CD4-positive, alpha-beta T cell treated with Interleukin-4 for 1 hour (primary cell): ENCODE measurements at regions not wholly inside any gene's neighbourhood (a gene's known extent, or its start where the extent isn't known, plus 50 kb on each side); places are given as distances from the start of the nearest gene placed in this dataset.

Experiments used
- DNase-seq, 2 donors: peaks; one replicate each; pipeline ENCODE4 v3.0.0-alpha.2; 2020 to 2022

DNA sequence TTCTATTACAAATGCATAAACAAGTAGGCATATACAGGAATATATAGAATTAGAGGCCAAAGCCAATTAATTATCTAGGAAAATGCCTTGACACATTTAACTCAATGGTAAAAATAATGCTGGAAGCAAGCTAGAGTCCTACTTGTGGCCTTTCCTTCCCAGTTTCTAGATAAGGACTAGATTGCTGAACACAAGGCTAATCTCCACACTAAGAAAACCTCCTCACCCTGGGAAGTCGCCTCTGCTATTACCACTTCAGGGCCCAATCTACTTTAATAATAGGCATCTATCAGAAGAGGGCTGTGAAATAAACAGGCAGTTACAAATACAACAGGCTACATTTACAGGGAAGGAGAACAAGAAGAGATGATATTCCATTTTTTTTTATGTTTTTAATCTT, 80.5 kb upstream of the PRICKLE2 start:
- DNase-seq: no peak

GRCh38 chr3:64304828-64305410, 79.7 kb upstream of the PRICKLE2 start:
- DNase-seq: no peak

DNA sequence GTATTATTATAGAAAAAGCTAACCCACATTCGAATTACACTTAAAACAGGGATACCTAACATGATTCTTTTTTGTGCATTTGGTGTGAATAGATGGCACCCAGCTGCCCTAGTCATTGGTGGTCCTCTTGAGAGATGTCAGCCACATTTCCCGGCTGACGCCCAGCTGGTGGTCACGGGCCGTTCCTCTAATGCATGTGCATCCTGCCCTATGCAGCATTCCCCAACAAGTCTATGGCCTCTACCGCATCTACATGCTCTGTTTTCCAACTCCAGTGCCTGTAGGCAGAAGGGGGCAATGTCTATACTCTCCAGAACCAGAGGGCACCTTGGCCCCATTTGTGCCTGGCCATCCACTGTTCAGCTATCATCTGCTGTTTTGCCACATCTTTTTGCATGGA, 78.6 kb upstream of the PRICKLE2 start:
- no peak for DNase-seq

- DNase-seq: no peak
Measured at GRCh38 chr3:64303401-64303800, 78.1 kb upstream of the PRICKLE2 start.

DNA sequence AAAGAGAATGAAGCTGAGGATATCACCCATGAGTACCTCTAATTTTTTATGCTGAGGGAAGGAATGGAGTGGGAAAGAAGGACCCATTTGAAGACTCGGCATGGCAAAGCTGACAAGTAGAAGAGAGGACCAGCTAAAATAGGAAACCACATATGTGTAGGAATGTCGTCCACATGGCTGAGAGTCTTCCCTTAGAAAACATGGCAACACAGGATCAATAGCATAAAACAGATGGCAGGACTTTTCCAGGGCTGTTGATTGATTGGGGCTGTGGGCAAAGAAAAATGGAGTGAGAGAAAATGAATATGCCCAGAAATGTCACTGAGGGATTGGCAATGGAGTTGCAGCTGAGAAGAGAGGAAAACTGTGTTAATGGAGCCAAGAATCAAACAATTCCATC, 76.2 kb upstream of the PRICKLE2 start:
- DNase-seq: no peak

- no peak for DNase-seq
Measured at GRCh38 chr3:64300790-64301423, 75.6 kb upstream of the PRICKLE2 start.

GRCh38 chr3:64299206-64299605, 73.9 kb upstream of the PRICKLE2 start:
- DNase-seq: no peak

- no peak for DNase-seq
Measured at GRCh38 chr3:64297563-64297962, 72.3 kb upstream of the PRICKLE2 start.

DNA sequence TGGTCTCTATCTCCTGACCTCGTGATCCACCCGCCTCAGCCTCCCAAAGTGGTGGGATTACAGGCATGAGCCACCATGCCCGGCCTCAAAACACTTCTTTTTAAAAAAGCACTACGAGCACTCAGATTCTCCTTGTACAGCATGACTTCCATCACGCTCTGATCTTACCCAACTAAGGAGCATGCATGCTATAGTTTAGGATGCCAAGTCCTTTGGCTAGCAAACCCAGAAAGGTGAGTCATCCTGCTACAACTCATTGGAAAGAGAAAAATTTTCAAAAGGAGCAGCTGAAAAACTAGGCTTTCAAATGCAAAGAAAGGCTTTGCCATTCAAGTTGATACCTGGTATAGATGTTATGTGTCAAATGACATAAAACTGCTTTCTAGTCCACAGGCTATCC, 70.3 kb upstream of the PRICKLE2 start:
- no peak for DNase-seq

DNA sequence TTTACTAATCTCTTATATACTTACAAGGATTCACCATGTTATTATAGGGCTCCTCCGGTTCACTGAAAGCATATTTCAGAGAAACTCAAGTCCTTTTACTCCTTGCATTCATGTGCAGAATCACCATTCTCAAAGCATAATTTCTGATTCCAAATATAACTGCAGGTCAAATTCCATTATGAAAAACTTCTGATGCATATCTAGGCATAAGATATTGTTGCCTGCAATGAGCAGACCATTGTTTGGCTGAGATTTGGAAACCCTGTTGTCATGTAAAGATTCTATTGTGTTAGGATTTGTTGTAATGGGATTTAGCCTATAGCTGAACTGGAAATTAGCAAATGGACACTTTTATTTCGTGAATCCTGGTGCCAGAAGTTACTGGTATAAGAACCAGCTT, 69.5 kb upstream of the PRICKLE2 start:
- no peak for DNase-seq

- DNase-seq: no peak
Measured at GRCh38 chr3:64293121-64293520, 67.9 kb upstream of the PRICKLE2 start.

- DNase-seq: no peak
Measured at GRCh38 chr3:64291956-64292355, 66.7 kb upstream of the PRICKLE2 start.

DNA sequence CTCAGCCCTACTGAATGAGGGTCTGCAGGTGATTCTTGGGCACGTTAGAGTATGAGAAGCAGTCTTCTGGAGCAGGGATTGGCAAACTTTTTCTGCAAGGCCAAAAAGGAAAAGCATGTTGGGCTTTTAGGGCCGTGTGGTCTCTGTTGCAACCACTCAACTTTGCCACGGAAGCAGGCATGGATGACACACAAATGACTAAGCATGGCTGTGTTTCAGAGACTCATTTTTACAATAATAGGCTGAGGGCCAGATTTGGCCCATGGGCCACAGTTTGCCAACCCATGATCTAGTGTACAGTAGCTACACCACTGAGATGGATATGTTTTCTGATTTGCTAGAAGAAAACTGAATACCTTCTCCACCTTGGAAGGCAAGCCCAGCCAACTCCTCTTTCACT, 66.1 kb upstream of the PRICKLE2 start:
- DNase-seq: no peak

DNA sequence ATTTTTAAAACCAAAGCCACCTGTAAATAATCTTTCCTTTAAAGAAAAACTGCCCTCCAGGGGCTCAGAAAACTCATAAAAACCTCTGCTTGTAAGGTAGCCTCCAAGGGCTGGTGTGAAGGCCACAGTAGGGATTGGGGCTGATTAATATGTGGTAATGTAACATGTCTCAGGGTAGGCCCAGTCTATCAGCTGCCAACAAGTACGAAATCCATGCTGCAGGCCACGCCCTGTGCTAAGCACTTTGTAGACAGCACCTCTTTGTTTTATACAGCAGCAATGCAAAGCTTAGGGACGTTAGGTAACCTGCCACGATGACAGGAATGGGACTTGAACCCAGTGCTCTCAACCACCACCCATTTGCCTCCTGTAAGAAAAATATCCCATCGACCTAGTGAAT, 65.6 kb upstream of the PRICKLE2 start:
- no peak for DNase-seq

DNA sequence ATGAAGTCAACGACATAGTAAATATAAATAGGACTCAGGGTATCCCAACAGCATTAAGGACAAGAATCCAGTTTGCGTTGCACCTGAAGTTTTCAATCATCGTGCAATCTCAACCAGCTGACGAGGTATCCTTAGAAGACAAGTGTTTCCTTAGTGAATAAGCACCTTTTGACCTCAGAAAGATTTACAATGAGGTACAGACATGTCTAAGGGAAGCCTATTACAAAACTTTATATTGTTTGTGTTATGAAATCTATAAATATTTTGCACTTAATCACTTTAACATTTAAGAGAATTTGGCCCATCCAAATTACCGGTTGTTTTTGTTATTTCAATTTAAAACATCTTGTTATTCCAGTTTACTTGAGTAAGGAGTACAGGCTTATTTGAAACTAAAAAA, 64.9 kb upstream of the PRICKLE2 start:
- DNase-seq: no peak

DNA sequence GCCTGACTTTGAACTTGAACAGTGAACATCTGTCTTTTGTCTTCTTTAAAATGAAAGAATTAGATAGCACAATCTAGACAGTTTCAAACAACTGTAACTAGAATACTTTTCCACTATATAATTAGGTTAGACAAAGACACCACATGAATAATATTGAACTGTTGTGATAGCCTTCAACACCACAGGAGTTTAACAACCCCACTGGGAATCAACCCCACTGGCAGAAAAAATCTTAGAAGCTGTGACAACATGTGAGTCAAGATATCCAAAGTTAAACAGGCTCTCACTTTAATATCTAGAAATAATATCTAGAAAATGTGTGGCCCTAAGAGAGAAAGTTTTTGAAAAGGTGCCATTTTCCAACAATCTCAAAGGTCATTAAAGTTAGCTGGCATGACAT, 64.4 kb upstream of the PRICKLE2 start:
- DNase-seq: no peak

DNA sequence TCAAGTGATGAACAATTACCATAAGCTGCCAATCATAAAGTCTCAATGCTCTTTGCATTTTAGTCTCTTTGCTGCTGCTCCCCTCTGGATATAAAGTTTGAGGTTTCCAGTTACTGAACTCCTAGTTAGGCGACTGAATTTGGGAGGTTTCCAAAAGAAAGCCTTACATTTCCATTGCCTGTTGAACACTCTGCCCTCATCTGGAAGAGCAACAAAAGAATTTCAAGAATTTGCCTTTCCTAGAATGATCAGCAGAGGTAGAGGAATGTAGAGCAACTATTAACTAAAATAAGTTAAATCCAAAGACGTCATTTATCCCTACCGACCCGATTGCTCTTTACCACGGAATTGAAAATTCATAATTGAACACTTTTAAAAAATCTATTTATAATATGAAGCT, 53.4 kb upstream of the PRICKLE2 start:
- no peak for DNase-seq

- DNase-seq: no peak
Measured at GRCh38 chr3:64276131-64276530, 50.9 kb upstream of the PRICKLE2 start.
